ENCODE measurements at regions not wholly inside any gene's neighbourhood (a gene's known extent, or its start where the extent isn't known, plus 50 kb on each side); places are given as distances from the start of the nearest gene placed in this dataset.

DNA sequence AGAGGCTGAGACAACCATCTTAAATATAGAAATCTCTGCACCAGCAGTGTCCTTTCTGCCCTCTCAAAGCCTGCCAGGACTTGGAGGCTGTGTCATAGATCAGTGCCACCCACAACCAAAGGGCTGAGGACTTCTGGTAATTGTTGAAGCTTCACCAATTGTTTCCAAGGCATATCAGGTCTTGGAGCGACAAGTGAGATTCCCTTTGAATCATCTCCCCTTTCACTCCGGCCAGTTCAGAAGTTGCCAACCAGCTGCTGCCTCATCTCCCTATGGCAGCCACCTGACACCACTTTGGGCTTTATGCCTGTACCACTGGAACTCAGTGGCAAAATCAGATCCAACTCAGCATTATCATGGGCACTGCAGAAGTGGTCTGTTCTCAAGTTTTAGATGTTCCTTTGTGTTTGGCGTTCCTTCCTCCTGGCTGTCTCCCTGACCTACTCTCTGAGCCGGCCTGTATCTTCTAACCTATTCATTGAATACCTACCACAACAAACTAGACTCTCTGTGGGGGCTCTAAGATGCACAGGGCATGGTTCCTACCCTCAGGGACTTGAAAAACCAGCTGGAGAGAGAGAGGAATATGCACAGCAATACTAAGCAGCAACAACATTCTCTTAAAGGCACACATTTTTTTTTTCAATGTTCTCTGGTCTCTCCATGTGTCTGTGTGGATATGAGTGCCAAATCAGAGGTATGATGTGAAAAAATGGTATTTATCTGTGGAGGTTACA is 90.8 kb upstream of the PFN2 start:
- FAIRE-seq, result no peak
- no peak overlapping the region for H3K4me3 ChIP-seq (ENCODE audit: extremely low read depth in 1 of 4, insufficient read depth in 2 of 4, low read depth in 3 of 4, low read length in 4 of 4)

More for the DNA sequence above, 90.8 kb upstream of the PFN2 start:
- Histone ChIP-seq H2BK5ac (ENCODE audit: low read depth, low read length) (no peak overlapping the region), H4K20me1 (replicated peaks in 1 of 2; ENCODE audit: control insufficient read depth in 1 of 2, insufficient read depth in 2 of 2, low read length in 2 of 2) (no peaks in the 10 kb centered on the region), H2AK5ac (ENCODE audit: low read depth, low read length) (no peak overlapping the region), H3K36me3 (ENCODE audit: control insufficient read depth in 2 of 4, insufficient read depth in 4 of 4, low read length in 3 of 4) (no peaks in the 10 kb centered on the region), H3K27ac (ENCODE audit: low read depth, low read length) (no peak overlapping the region), H4K5ac (ENCODE audit: insufficient read length, low read depth, low read length) (no peak overlapping the region), H3K9me3 (ENCODE audit: insufficient read depth in 2 of 2, low read depth in 1 of 2, low read length in 1 of 2) (no peaks in the 10 kb centered on the region), H3K9ac (replicated peaks in 1 of 4; ENCODE audit: extremely low read depth in 1 of 4, low read depth in 3 of 4, low read length in 3 of 4) (no peak overlapping the region), H3K27me3 (replicated peaks in 1 of 4; ENCODE audit: control insufficient read depth in 3 of 4, extremely low read depth in 1 of 4, insufficient read depth in 3 of 4, low read length in 3 of 4) (no peaks in the 10 kb centered on the region), H2BK20ac (ENCODE audit: low read length) (peak overlapping the region; percentile 13; the same call in 1 of the 2 replicates), H4K8ac (ENCODE audit: extremely low read depth, insufficient read depth, low read length) (no peak overlapping the region), H3K23ac (ENCODE audit: insufficient read length) (no peak overlapping the region), H3K79me1 (ENCODE audit: low read depth, low read length) (no peaks in the 10 kb centered on the region), H2BK15ac (ENCODE audit: low read length) (no peak overlapping the region), H3K4ac (replicated peaks; ENCODE audit: insufficient read length, low read depth, low read length) (no peak overlapping the region), H3K18ac (ENCODE audit: extremely low read depth, low read length) (no peak overlapping the region), H4K91ac (replicated peaks; ENCODE audit: insufficient read length, low read length) (no peak overlapping the region), H2BK120ac (replicated peaks; ENCODE audit: low read depth, low read length) (no peak overlapping the region), H3K23me2 (ENCODE audit: low read depth, low read length) (no peaks in the 10 kb centered on the region), H3K4me2 (ENCODE audit: insufficient read depth in 1 of 2, low read depth in 2 of 2, low read length in 2 of 2) (no peak overlapping the region), H3K14ac (ENCODE audit: insufficient read length) (no peak overlapping the region), H2BK12ac (ENCODE audit: low read depth, low read length) (no peak overlapping the region), H3K79me2 (ENCODE audit: control insufficient read depth in 1 of 2, insufficient read depth in 2 of 2, low read length in 2 of 2) (no peaks in the 10 kb centered on the region), H2AFZ (ENCODE audit: low read length) (no peak overlapping the region), H3K4me1 (replicated peaks in 1 of 4; ENCODE audit: control insufficient read depth in 3 of 4, insufficient read depth in 4 of 4, low read length in 3 of 4) (0 out of 7 replicates have a peak, but pooled peaks cover 0 to 1% (median 0%) of the 10 kb centered on the region in 4 experiments), H3K56ac (replicated peaks; ENCODE audit: insufficient read length, low read depth, low read length) (no peak overlapping the region)
- CTCF ChIA-PET (ENCODE audit: partially characterized antibody), result interaction anchor here (0.9 to 2.4 kb wide), 7 partner anchors 7 to 123 kb away, joined by 3 to 6 read pairs (median 4); no protein-coding TSS in a partner anchor
- DNase-seq (ENCODE audit: low read depth in 1 of 2, low spot score in 2 of 2), result no peak
- TF ChIP-seq POLR2A (IDR thresholded peaks at IDR 0.05; ENCODE audit: control extremely low read depth in 1 of 2, low read depth in 2 of 2, low read length in 2 of 2) (no peak), SUZ12 (IDR thresholded peaks at IDR 0.05; ENCODE audit: low read length) (no peak), JUND (IDR thresholded peaks at IDR 0.05; ENCODE audit: low read length) (no peak), RBBP5 (IDR thresholded peaks at IDR 0.05; ENCODE audit: borderline replicate concordance, low read depth, low read length) (no peak), CHD2 (IDR thresholded peaks at IDR 0.05; ENCODE audit: low read length) (no peak), GTF2F1 (IDR thresholded peaks at IDR 0.05; ENCODE audit: borderline replicate concordance, low read depth, low read length) (no peak), CHD1 (IDR thresholded peaks at IDR 0.05; ENCODE audit: low read depth, low read length) (no peak), EZH2 (IDR thresholded peaks at IDR 0.05; ENCODE audit: low read depth, low read length, severe bottlenecking) (no peak)
- TF ChIP-seq, protein P1, sequence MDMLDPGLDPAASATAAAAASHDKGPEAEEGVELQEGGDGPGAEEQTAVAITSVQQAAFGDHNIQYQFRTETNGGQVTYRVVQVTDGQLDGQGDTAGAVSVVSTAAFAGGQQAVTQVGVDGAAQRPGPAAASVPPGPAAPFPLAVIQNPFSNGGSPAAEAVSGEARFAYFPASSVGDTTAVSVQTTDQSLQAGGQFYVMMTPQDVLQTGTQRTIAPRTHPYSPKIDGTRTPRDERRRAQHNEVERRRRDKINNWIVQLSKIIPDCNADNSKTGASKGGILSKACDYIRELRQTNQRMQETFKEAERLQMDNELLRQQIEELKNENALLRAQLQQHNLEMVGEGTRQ (IDR thresholded peaks at IDR 0.05; ENCODE audit: low read length), result no peak
- POLR2A ChIA-PET (ENCODE audit: partially characterized antibody), result no interaction called here
- WGBS, 2 experiments (ENCODE audit: extremely low coverage in 1 of 2, insufficient coverage in 1 of 2, insufficient read length in 1 of 2, insufficient replicate concordance in 2 of 2, low coverage in 1 of 2, low lambda C conversion rate in 2 of 2, missing lambda C conversion rate in 1 of 2), result 86% methylated on average over 4 of the region's 4 CpGs; no CpG with 5 or more reads in 1 of the 2 experiments
